ENCODE measurements at regions not wholly inside any gene's neighbourhood (a gene's known extent, or its start where the extent isn't known, plus 50 kb on each side); places are given as distances from the start of the nearest gene placed in this dataset.

DNA sequence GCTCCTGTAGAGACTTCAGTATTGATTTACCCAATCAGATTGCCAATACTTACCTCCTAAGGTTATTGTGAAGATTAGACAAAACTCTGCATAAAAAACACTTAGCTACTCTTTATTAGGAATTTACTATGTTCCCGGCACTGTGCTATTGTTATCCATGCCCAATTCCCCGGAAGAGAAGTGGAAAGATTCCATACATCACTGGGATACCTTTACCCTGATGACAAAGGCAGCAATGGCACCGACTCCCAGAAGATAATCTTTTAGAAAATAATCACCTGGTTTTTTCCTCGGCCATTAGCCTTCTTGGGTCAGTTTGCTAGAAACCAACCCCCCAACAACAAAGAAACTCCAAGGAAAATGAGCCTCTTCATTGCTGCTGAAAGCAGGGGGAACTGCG is 226.0 kb downstream of the SNX18 start:
- no peaks in the 10 kb centered on the region for H3K36me3 ChIP-seq (ENCODE audit: insufficient read depth, low read length)
- ChIA-PET POLR2A (interaction anchor here (1.1 to 1.3 kb wide), 2 partner anchors 12 to 15 kb away, joined by 3 to 4 read pairs; no protein-coding TSS in a partner anchor), CTCF (ENCODE audit: unreplicated experiment) (no interaction called here)
- H3K4me2 ChIP-seq (ENCODE audit: low read length): no peak overlapping the region
- no peak for DNase-seq (ENCODE audit: low spot score)
- TF ChIP-seq, protein P1, sequence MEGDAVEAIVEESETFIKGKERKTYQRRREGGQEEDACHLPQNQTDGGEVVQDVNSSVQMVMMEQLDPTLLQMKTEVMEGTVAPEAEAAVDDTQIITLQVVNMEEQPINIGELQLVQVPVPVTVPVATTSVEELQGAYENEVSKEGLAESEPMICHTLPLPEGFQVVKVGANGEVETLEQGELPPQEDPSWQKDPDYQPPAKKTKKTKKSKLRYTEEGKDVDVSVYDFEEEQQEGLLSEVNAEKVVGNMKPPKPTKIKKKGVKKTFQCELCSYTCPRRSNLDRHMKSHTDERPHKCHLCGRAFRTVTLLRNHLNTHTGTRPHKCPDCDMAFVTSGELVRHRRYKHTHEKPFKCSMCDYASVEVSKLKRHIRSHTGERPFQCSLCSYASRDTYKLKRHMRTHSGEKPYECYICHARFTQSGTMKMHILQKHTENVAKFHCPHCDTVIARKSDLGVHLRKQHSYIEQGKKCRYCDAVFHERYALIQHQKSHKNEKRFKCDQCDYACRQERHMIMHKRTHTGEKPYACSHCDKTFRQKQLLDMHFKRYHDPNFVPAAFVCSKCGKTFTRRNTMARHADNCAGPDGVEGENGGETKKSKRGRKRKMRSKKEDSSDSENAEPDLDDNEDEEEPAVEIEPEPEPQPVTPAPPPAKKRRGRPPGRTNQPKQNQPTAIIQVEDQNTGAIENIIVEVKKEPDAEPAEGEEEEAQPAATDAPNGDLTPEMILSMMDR (conservative IDR thresholded peaks at IDR 0.05; ENCODE audit: low read length): no peak
- no peak for TF ChIP-seq EZH2phosphoT487 (IDR thresholded peaks at IDR 0.05; ENCODE audit: borderline replicate concordance, low read depth, low read length)
- H3K4me1 ChIP-seq (ENCODE audit: insufficient read depth, low read length, poor library complexity, severe bottlenecking): peaks cover 8% of the 10 kb centered on the region
- no TSS peak for BruUV-seq (replicated peaks)
- H3K9me3 ChIP-seq (ENCODE audit: low read length): no peaks in the 10 kb centered on the region
- H3K27ac ChIP-seq (ENCODE audit: low read depth, low read length, poor library complexity, severe bottlenecking): no peak overlapping the region
- H4K20me1 ChIP-seq (ENCODE audit: insufficient read depth, low read length): no peaks in the 10 kb centered on the region
- H3K4me3 ChIP-seq (ENCODE audit: low read depth, low read length, poor library complexity, severe bottlenecking): no peak overlapping the region
- intact Hi-C loops (cut with micrococcal nuclease; ENCODE audit: unreplicated experiment): no loop called here
- H3K79me2 ChIP-seq (ENCODE audit: insufficient read depth, low read depth, low read length): no peaks in the 10 kb centered on the region
- peak overlapping the region; percentile 85; the same call in 1 of the 2 replicates for H2AFZ ChIP-seq (ENCODE audit: low read length)
- no peaks in the 10 kb centered on the region for H3K9me2 ChIP-seq (ENCODE audit: insufficient read depth, low read length)

DNA sequence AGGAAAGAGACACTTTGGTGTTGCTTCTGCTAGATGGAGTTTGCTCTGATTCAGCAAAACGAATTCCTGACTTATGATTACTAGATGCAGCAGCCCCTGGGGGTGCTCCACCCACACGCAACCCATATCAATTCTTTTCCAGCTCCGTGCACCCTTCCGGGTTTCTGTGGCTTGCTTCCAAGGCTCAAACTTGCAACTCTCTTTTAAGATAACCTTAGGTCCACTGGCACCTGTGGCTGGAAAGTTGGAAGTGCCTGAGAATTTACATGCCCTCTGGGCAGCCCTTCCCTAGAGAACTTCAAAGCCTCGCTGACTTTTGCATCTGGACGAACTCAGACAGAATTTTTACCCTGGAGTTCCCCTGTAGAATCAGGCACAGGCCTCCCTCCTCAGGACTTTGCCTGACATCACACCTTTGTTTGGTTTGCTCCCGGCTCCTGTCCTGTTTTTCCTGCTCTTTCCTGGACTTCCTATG is 224.9 kb downstream of the SNX18 start:
- no peaks in the 10 kb centered on the region for H3K9me2 ChIP-seq (ENCODE audit: insufficient read depth, low read length)
- no TSS peak for BruUV-seq (replicated peaks)
- intact Hi-C loops (cut with micrococcal nuclease; ENCODE audit: unreplicated experiment): no loop called here
- no peaks in the 10 kb centered on the region for H3K79me2 ChIP-seq (ENCODE audit: insufficient read depth, low read depth, low read length)
- H3K4me3 ChIP-seq (ENCODE audit: low read depth, low read length, poor library complexity, severe bottlenecking): no peak overlapping the region
- peaks cover 8% of the 10 kb centered on the region for H3K4me1 ChIP-seq (ENCODE audit: insufficient read depth, low read length, poor library complexity, severe bottlenecking)
- H3K9me3 ChIP-seq (ENCODE audit: low read length): no peaks in the 10 kb centered on the region
- no peak overlapping the region for H2AFZ ChIP-seq (ENCODE audit: low read length)
- TF ChIP-seq, protein P1 (conservative IDR thresholded peaks at IDR 0.05; ENCODE audit: low read length): no peak
- TF ChIP-seq EZH2phosphoT487 (IDR thresholded peaks at IDR 0.05; ENCODE audit: borderline replicate concordance, low read depth, low read length): no peak
- no peak overlapping the region for H3K4me2 ChIP-seq (ENCODE audit: low read length)
- no peak overlapping the region for H3K27ac ChIP-seq (ENCODE audit: low read depth, low read length, poor library complexity, severe bottlenecking)
- POLR2A ChIA-PET: no interaction called here
- no peak for DNase-seq (ENCODE audit: low spot score)
- CTCF ChIA-PET (ENCODE audit: unreplicated experiment): no interaction called here
- no peaks in the 10 kb centered on the region for H4K20me1 ChIP-seq (ENCODE audit: insufficient read depth, low read length)
- no peaks in the 10 kb centered on the region for H3K36me3 ChIP-seq (ENCODE audit: insufficient read depth, low read length)

DNA sequence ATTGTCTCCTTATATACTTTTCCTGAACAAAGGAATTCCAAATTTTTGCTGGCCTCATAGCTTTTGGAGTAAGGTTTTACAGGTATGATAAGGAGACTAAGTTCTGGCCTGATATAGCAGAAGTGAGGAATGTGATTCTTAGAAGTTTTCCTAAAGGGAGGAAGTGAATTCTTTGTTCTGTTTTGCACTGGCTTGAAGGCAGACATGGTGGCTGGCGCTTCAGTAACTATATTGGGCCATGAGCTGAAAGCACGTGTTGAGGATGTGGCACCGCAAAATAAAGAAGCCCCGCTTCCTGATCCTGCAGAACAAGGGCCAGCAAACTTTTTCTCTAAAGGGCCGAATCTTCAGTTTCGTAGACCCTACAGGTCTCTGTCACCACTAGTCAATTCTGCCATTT is 224.2 kb downstream of the SNX18 start:
- no peaks in the 10 kb centered on the region for H3K36me3 ChIP-seq (ENCODE audit: insufficient read depth, low read length)
- no peak overlapping the region for H2AFZ ChIP-seq (ENCODE audit: low read length)
- ChIA-PET POLR2A (interaction anchor here (1.0 kb wide), 1 partner anchor 10 kb away, joined by 3 read pairs; no protein-coding TSS in a partner anchor), CTCF (ENCODE audit: unreplicated experiment) (no interaction called here)
- H3K4me2 ChIP-seq (ENCODE audit: low read length): no peak overlapping the region
- intact Hi-C loops (cut with micrococcal nuclease; ENCODE audit: unreplicated experiment): no loop called here
- H4K20me1 ChIP-seq (ENCODE audit: insufficient read depth, low read length): no peaks in the 10 kb centered on the region
- H3K4me1 ChIP-seq (ENCODE audit: insufficient read depth, low read length, poor library complexity, severe bottlenecking): peaks cover 8% of the 10 kb centered on the region
- H3K9me3 ChIP-seq (ENCODE audit: low read length): no peaks in the 10 kb centered on the region
- H3K9me2 ChIP-seq (ENCODE audit: insufficient read depth, low read length): no peaks in the 10 kb centered on the region
- no TSS peak for BruUV-seq (replicated peaks)
- H3K27ac ChIP-seq (ENCODE audit: low read depth, low read length, poor library complexity, severe bottlenecking): no peak overlapping the region
- DNase-seq (ENCODE audit: low spot score): no peak
- TF ChIP-seq EZH2phosphoT487 (IDR thresholded peaks at IDR 0.05; ENCODE audit: borderline replicate concordance, low read depth, low read length): no peak
- TF ChIP-seq, protein P1 (conservative IDR thresholded peaks at IDR 0.05; ENCODE audit: low read length): no peak
- no peaks in the 10 kb centered on the region for H3K79me2 ChIP-seq (ENCODE audit: insufficient read depth, low read depth, low read length)
- H3K4me3 ChIP-seq (ENCODE audit: low read depth, low read length, poor library complexity, severe bottlenecking): no peak overlapping the region
